NCI-H69 (cell line): ENCODE measurements at regions not wholly inside any gene's neighbourhood (a gene's known extent, or its start where the extent isn't known, plus 50 kb on each side); places are given as distances from the start of the nearest gene placed in this dataset.
A peak's percentile ranks its signal among the peaks of the same experiment; 100 is the strongest.
"Not testable (repeated sequence)": the region's sequence is repeated elsewhere in the genome, so short reads cannot be mapped to it uniquely, and the experiment has no call there.

Experiments
- DNase-seq: peaks from one replicate; lab custom pipeline; 2025; lab: John Stamatoyannopoulos, UW

DNA sequence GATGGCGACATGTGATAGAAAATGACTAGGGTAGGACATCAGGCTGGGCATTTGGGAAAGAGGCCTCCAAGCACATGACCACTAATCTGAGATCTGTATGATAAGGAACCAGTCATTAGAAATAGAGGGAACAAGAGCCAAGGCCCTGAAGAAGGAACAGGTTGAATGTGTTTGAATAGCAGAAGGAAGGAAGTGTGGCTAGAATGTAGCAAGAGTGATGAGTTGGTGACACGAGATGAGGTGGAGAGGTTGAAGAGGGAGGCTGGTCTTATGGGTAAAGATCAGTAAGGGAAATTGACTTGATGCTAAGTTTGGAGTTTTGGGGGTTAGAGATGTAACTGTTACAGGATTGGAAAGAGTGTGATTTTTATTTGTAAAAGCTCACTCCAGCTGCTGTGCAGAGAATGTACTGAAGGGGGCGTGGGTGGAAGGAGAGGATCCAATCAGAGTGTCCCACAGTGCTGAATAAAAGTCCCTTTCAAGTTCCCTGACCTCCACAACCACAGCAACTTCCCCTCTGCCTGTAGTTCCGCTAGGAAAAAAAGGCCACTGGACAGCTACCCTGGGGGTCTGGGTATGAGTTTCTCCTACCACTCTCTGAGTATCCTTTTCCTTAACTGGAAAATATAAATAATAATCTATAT is 295.0 kb downstream of the OMA1 start:
- peak; percentile 3 for DNase-seq

GRCh38 chr1:58250587-58250948 is 296.0 kb downstream of the OMA1 start:
- no peak for DNase-seq

GRCh38 chr1:58249737-58250586 is 296.6 kb downstream of the OMA1 start:
- DNase-seq: peak; percentile 46

GRCh38 chr1:58249388-58249736 is 297.2 kb downstream of the OMA1 start:
- DNase-seq: no peak

DNA sequence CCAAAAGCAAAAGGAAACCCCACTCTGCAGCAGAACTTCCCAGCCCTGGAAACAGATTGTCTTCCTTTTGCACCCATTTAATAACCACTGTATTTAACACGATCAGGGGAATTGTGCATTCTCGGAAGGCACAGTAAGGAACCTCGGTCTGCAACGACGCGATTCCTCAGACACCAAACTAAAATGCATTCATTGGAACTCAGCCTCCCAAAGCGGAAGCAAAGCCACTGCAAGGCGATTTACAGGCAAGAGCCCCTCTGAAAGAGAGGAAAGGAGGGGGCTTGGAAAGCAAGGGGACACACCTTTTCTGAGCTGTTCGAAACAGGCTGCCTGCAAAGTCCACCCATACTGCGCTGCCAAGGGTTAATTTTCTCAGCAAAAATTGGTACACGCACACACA is 297.7 kb downstream of the OMA1 start:
- DNase-seq: no peak

- DNase-seq: no peak
Observed at GRCh38 chr1:58248072-58248471, 298.5 kb downstream of the OMA1 start.

DNA sequence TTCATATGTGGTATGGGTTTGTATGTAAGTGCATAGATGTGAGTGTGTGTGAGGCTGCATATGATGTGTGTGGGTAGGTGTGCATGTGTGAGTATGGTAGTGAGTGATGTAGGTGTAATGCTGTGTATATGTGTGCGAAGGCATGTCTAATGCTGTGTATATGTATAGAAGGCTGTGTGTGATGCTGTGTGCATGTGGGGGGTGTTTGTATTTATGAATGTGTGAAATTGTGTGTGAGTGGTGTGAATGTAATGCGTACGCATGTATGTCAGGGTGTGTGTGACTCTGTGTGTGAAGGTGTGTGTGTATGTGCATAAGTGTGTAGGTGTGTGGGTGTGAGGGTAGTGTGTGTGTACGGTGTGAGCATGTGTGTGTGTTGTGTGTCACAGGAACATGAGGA is 300.0 kb downstream of the OMA1 start:
- DNase-seq: no peak

DNA sequence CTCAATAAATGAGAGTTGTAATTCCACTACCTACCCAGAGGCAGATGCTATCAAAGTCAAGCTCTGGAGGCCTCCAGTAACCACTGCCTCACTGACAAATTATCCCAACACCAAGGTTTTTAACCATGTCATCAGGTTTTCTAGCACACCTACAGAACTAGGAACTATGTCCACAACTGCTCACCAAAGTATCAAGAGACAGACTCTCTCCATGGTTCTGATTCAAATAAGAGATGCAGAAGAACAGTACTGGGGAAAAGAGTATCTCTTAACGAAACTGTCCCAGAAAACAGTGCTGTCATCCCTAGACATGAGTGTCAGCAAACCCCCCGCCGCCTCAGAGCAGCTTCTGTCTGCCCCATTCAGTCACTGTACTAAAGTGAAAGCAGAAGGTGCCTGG is 301.7 kb downstream of the OMA1 start:
- no peak for DNase-seq

- DNase-seq: no peak
Observed at GRCh38 chr1:58238846-58239245, 307.7 kb downstream of the OMA1 start.

DNA sequence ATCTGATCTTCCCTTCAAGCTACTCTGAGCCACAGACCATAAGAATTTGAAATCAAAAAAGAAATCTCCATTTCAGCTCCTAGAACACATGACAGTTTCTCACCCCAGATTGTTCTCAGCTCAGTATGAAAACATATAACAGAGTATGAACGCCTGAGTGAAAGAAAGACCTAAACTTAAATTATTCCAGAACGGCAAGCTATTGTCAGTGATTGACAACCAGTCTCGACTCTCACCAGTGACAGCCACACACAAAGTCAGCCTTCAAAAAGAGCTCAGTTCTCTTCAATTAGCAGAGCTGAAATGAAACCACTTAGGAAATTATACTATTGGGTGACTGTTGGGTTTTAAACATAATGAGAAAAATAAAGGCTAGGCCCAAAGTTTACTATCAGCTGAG is 312.8 kb downstream of the OMA1 start:
- no peak for DNase-seq

GRCh38 chr1:58231204-58231603 is 315.3 kb downstream of the OMA1 start:
- DNase-seq: no peak

DNA sequence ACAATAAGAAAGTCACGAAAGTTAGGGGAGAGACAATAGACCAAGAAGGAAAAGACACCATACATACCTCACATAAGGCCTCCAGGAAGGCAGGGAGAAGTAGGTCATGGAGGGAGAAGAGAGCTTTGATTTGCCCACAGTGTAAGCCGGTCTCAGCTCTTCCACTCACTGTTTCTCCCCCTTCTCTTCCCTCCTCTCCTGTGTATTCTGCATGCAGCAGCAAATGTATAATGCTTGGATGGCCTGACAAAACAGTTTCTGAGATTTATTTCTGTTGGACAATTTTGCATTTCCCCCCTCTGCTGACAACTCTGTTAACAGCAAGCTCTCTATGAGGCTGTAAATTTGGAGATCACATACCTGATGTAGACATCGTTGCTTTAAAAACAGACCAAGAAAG is 318.9 kb downstream of the OMA1 start:
- DNase-seq: no peak

- DNase-seq: no peak
Observed at GRCh38 chr1:58223522-58223921, 323.0 kb downstream of the OMA1 start.

DNA sequence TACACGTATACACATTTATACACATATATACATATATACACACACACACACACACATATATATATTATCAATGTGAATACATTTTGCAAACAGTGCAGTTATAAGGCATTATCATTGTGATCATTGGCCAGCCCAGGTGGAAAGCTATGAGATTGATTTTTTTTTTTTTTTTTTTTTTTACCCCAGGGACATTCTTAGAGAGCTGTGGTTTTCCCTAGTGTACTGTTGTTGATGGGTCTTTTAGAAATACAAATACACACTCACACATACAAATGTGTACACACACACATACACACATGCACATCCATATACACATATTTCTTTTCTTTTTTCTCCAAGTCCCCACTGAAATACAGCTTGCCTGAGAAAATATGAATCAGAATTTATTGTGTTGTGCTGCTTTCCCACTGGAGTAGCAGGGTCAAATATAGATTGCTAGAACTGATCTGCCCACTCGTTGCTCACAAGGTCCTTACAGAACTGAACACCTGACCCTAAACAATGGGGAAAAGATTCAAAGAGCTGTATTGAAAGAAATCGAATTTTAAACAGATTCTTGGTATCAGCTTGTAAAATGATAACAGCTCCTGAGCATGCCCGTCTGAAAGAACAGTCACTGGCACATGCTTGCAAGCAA is 325.6 kb downstream of the OMA1 start:
- no peak for DNase-seq

GRCh38 chr1:58216169-58216568 is 330.4 kb downstream of the OMA1 start:
- DNase-seq: not testable (repeated sequence)

- DNase-seq: no peak
Observed at GRCh38 chr1:58214674-58215073, 331.9 kb downstream of the OMA1 start.

DNA sequence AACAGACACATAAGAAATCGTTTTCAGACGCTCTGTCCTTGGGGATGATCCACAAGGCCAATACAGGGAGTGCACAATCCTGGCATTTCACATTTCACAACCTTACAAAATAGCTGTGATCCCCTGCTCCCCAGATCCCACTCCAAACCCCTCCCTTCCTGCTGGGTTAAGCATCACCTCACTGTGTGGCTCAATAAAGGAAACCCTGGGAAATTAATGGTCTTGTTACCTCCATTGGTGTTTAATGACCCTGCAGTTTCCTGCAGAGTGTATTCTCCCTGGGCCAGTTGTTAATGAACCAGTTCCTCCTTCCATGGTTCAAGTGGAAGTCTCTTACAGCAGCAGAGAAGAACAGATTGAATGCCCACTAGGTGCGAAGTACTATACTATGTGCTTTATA is 334.7 kb downstream of the OMA1 start:
- DNase-seq: peak; percentile 47

DNA sequence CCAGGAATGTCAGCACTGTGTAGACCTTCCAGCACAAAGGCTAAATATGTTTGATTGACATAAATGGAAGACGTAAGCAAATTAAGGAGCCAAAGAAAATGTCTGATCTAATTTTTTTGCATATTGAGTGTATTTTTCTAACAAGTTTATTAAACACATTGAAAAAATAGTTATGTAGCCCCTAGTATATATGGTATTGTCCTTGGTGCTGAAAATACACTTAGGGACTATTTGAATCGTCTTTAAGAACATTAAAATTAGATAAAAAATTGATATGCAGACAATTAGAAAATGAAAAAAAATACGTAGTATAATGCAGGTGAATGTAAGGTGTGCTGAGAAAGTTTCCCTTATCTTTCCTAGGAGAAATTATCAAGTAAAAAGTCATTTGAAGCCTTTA is 337.0 kb downstream of the OMA1 start:
- DNase-seq: no peak

GRCh38 chr1:58206749-58207148 is 339.8 kb downstream of the OMA1 start:
- no peak for DNase-seq

GRCh38 chr1:58204284-58204683 is 342.2 kb downstream of the OMA1 start:
- DNase-seq: peak; percentile 1

- no peak for DNase-seq
Observed at GRCh38 chr1:58201492-58202106, 344.9 kb downstream of the OMA1 start.

- DNase-seq: no peak
Observed at GRCh38 chr1:58200437-58200836, 346.1 kb downstream of the OMA1 start.

DNA sequence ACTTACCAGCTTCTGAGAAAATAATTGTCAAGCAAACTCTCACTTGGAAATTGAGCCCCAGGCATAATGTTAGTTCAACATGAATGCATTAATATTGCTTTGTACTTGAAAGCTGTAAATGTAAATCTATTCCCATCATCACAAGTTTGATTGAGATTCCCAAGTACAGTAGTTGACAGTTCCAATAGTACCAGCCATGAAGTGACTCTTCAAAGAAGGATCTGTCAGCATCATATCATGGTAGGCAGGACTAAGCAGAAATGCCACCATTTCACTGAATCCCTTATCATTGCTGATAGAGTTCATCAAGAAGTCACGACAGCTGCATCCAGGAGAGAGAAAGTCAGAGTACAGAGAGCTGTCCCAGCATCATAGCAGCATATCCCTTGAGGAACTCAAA is 348.7 kb downstream of the OMA1 start:
- no peak for DNase-seq
